ENCODE measurements at regions not wholly inside any gene's neighbourhood (a gene's known extent, or its start where the extent isn't known, plus 50 kb on each side); places are given as distances from the start of the nearest gene placed in this dataset.

GRCh38 chr17:63364387-63364786 is 81.7 kb downstream of the CYB561 start (continued):
- TF ChIP-seq CTCF (IDR thresholded peaks at IDR 0.05 in 2 of 3, conservative IDR thresholded peaks at IDR 0.05 in 1 of 3; ENCODE audit: insufficient read depth in 2 of 3, low read depth in 1 of 3, low read length in 3 of 3), result no peak
- no peak for TF ChIP-seq BRD9 (IDR thresholded peaks at IDR 0.05; ENCODE audit: low read depth, partially characterized antibody)
- TF ChIP-seq MAFG (tag; conservative IDR thresholded peaks at IDR 0.05), result peak; percentile 91
- TF ChIP-seq MAFF (IDR thresholded peaks at IDR 0.05; ENCODE audit: low read length), result peak; percentile 73
- no peak for TF ChIP-seq GABPA (tag; conservative IDR thresholded peaks at IDR 0.05; ENCODE audit: low read depth)
- no peak for TF ChIP-seq HNRNPL (IDR thresholded peaks at IDR 0.05; ENCODE audit: low read depth, low read length)
- TF ChIP-seq IRF2 (CRISPR knock-in tag; IDR thresholded peaks at IDR 0.05), result no peak
- no peak for TF ChIP-seq TSC22D4 (tag; IDR thresholded peaks at IDR 0.05)
- TF ChIP-seq MTF1 (CRISPR knock-in tag; IDR thresholded peaks at IDR 0.05; ENCODE audit: borderline replicate concordance), result no peak
- TF ChIP-seq, protein P1, sequence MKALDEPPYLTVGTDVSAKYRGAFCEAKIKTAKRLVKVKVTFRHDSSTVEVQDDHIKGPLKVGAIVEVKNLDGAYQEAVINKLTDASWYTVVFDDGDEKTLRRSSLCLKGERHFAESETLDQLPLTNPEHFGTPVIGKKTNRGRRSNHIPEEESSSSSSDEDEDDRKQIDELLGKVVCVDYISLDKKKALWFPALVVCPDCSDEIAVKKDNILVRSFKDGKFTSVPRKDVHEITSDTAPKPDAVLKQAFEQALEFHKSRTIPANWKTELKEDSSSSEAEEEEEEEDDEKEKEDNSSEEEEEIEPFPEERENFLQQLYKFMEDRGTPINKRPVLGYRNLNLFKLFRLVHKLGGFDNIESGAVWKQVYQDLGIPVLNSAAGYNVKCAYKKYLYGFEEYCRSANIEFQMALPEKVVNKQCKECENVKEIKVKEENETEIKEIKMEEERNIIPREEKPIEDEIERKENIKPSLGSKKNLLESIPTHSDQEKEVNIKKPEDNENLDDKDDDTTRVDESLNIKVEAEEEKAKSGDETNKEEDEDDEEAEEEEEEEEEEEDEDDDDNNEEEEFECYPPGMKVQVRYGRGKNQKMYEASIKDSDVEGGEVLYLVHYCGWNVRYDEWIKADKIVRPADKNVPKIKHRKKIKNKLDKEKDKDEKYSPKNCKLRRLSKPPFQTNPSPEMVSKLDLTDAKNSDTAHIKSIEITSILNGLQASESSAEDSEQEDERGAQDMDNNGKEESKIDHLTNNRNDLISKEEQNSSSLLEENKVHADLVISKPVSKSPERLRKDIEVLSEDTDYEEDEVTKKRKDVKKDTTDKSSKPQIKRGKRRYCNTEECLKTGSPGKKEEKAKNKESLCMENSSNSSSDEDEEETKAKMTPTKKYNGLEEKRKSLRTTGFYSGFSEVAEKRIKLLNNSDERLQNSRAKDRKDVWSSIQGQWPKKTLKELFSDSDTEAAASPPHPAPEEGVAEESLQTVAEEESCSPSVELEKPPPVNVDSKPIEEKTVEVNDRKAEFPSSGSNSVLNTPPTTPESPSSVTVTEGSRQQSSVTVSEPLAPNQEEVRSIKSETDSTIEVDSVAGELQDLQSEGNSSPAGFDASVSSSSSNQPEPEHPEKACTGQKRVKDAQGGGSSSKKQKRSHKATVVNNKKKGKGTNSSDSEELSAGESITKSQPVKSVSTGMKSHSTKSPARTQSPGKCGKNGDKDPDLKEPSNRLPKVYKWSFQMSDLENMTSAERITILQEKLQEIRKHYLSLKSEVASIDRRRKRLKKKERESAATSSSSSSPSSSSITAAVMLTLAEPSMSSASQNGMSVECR (CRISPR knock-in tag; IDR thresholded peaks at IDR 0.05), result no peak
